Natural killer cell (primary cell): ENCODE measurements at regions not wholly inside any gene's neighbourhood (a gene's known extent, or its start where the extent isn't known, plus 50 kb on each side); places are given as distances from the start of the nearest gene placed in this dataset.

Experiments
- ATAC-seq, 3 donors: fragments of 150-1000 bp in 2 of 3; fragments of 200-7000 bp in 1 of 3; cut with Tn5 transposase; 1 replicate in 1 of 3; 2 replicates in 2 of 3; pipeline ENCODE4 v1.10.0; 2021; ENCODE audit warnings: mild to moderate bottlenecking in 2 of 3, moderate library complexity in 2 of 3
- DNase-seq, 2 donors: peaks; one replicate each; pipeline versions ENCODE4 v3.0.0 to v3.0.0-alpha.2; 2013 to 2021; ENCODE audit warnings: mixed read lengths in 1 of 2
- H3K27ac ChIP-seq: one replicate; pipeline ENCODE4 v1.5.1; 2013; ENCODE audit warnings: mild to moderate bottlenecking, low read length
- H3K27me3 ChIP-seq: one replicate; pipeline ENCODE4 v1.6.1; 2013; ENCODE audit warnings: low read length; ENCODE audit not compliant: control insufficient read depth, insufficient read depth
- H3K36me3 ChIP-seq: one replicate; pipeline ENCODE4 v1.6.1; 2013; ENCODE audit warnings: low read length; ENCODE audit not compliant: control insufficient read depth, insufficient read depth
- H3K4me1 ChIP-seq: one replicate; pipeline ENCODE4 v1.6.1; 2013; ENCODE audit warnings: low read length; ENCODE audit not compliant: control insufficient read depth, insufficient read depth
- H3K4me3 ChIP-seq: one replicate; pipeline ENCODE4 v1.5.1; 2013; ENCODE audit warnings: low read length
- H3K9me3 ChIP-seq: one replicate; pipeline ENCODE4 v1.6.1; 2013; ENCODE audit warnings: low read length; ENCODE audit not compliant: control insufficient read depth, insufficient read depth
- H3K27ac Mint-ChIP-seq, 2 donors: one replicate each; pipeline ENCODE4 v1.8.0; 2022; ENCODE audit warnings: mild to moderate bottlenecking in 2 of 2, mixed read lengths in 2 of 2, moderate library complexity in 1 of 2
- H3K27me3 Mint-ChIP-seq, 2 donors: one replicate each; pipeline ENCODE4 v1.8.0; 2022; ENCODE audit warnings: low read depth in 2 of 2, mixed read lengths in 2 of 2
- H3K36me3 Mint-ChIP-seq: one replicate; pipeline ENCODE4 v1.8.0; 2022; ENCODE audit warnings: mixed read lengths
- H3K4me1 Mint-ChIP-seq, 2 donors: one replicate each; pipeline ENCODE4 v1.8.0; 2022; ENCODE audit warnings: mixed read lengths in 2 of 2
- H3K4me3 Mint-ChIP-seq: one replicate; pipeline ENCODE4 v1.8.0; 2022; ENCODE audit warnings: mild to moderate bottlenecking, moderate library complexity, mixed read lengths
- H3K9me3 Mint-ChIP-seq, 2 donors: one replicate each; pipeline ENCODE4 v1.8.0; 2022; ENCODE audit warnings: mixed read lengths in 2 of 2
- WGBS: methylation state at CpG from one replicate; pipeline ENCODE4 v1.1.7; 2013; ENCODE audit warnings: missing lambda C conversion rate; ENCODE audit not compliant: insufficient coverage; 5-methylcytosine and 5-hydroxymethylcytosine counted together
- intact Hi-C: fragments of 100-400 bp; cut with micrococcal nuclease; formaldehyde crosslinking; loops from one replicate; pipeline ENCODE4 v1.14.2; 2022
- TF ChIP-seq, protein P1 (sequence below): fragments of 200-600 bp; IDR thresholded peaks from one replicate; pipeline ENCODE4 v1.8.0; 2022; ENCODE audit warnings: antibody characterized with exemption

DNA sequence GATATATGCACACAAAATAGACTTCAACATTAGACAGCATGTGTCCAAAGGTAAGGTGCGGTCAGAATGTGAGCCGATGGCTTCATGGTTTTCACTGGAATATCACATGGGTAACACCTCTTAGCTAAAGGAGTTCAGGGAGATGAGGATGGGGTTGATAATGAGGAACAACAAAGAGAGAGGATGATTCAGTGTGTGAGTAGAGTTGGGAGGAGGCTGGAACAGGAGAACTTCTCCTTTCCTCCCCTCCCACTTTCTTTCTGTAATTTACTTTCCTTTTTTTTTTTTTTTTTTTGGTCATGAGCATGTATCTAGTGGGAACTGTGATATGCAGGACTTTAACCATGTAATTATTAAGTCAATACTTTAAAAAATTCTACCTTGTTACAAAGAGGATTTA, 99.4 kb downstream of the FASLG start:
- Mint-ChIP-seq H3K36me3 (no peaks in the 10 kb centered on the region), H3K4me1 (no peaks in the 10 kb centered on the region), H3K9me3 (no peaks in the 10 kb centered on the region), H3K4me3 (no peak overlapping the region), H3K27ac (no peak overlapping the region), H3K27me3 (peaks cover 6 to 22% of the 10 kb centered on the region in 2 donors)
- Histone ChIP-seq H3K9me3 (no peaks in the 10 kb centered on the region), H3K4me1 (no peaks in the 10 kb centered on the region), H3K27me3 (no peaks in the 10 kb centered on the region), H3K36me3 (no peaks in the 10 kb centered on the region), H3K4me3 (no peak overlapping the region), H3K27ac (no peak overlapping the region)
- no peak for DNase-seq
- ATAC-seq = no peak
- TF ChIP-seq, protein P1, sequence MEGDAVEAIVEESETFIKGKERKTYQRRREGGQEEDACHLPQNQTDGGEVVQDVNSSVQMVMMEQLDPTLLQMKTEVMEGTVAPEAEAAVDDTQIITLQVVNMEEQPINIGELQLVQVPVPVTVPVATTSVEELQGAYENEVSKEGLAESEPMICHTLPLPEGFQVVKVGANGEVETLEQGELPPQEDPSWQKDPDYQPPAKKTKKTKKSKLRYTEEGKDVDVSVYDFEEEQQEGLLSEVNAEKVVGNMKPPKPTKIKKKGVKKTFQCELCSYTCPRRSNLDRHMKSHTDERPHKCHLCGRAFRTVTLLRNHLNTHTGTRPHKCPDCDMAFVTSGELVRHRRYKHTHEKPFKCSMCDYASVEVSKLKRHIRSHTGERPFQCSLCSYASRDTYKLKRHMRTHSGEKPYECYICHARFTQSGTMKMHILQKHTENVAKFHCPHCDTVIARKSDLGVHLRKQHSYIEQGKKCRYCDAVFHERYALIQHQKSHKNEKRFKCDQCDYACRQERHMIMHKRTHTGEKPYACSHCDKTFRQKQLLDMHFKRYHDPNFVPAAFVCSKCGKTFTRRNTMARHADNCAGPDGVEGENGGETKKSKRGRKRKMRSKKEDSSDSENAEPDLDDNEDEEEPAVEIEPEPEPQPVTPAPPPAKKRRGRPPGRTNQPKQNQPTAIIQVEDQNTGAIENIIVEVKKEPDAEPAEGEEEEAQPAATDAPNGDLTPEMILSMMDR = no peak
- WGBS = 86% methylated on average over 2 of the region's 2 CpGs
- intact Hi-C loops = no loop called here

- H3K36me3 ChIP-seq = no peaks in the 10 kb centered on the region
- no peak overlapping the region for H3K27ac ChIP-seq
- DNase-seq (no peak), ATAC-seq (no peak)
- no peaks in the 10 kb centered on the region for H3K36me3 Mint-ChIP-seq
- H3K4me3 ChIP-seq = no peak overlapping the region
- intact Hi-C loops = no loop called here
- no peaks in the 10 kb centered on the region for H3K27me3 ChIP-seq
- 92% methylated on average over 3 of the region's 3 CpGs for WGBS
- H3K9me3 ChIP-seq = no peaks in the 10 kb centered on the region
- H3K9me3 Mint-ChIP-seq = no peaks in the 10 kb centered on the region
- peaks cover 6 to 20% of the 10 kb centered on the region in 2 donors for H3K27me3 Mint-ChIP-seq
- TF ChIP-seq, protein P1 = no peak
- no peak overlapping the region for H3K4me3 Mint-ChIP-seq
- H3K27ac Mint-ChIP-seq = no peak overlapping the region
- H3K4me1 ChIP-seq = no peaks in the 10 kb centered on the region
- H3K4me1 Mint-ChIP-seq = no peaks in the 10 kb centered on the region
Measured at GRCh38 chr1:172760121-172760520, 101.2 kb downstream of the FASLG start.

DNA sequence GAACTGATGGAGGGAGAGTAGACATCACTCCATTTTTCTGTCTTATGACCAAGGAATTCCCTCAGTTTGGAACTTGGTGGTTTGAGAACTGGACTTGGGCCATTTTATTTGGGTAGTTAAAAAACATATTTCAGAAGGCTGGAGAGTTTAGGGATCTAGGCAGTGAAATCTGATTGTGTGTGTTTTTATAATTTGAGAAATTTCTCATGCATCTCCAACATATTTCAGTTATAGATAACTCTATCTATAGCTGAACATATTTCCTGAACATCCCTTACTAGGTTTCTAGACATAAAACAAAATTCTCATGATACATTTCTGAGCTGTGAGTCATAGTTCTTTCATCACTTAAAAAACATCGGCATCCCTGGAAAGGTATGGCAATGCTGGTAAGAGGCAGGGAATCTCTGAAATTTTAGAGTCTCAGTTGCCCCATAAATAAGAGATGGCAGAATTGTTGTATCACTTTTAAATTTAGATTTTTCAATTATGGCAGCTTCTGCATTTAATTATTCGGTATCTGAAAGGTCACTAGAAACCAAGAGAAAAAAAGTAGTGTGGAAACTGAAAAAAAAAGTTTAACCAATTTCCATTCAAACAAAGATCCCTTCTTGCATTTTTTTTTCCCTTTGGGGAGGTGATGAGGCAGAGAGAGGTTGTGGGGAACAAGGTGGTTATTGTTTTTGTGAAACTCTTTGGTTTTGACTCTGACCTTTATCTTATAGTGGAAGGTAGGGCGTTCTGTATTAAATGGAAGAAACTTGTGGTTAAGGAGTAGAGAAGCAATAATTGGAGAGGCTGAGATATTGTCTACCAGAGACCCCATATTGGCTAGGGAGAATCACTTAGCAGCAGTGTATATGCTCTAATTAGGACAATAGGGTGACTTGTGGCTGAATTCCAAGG, 102.9 kb downstream of the FASLG start:
- peaks cover 2 to 14% of the 10 kb centered on the region in 2 donors for H3K27me3 Mint-ChIP-seq
- H3K4me3 Mint-ChIP-seq = no peak overlapping the region
- no peaks in the 10 kb centered on the region for H3K9me3 Mint-ChIP-seq
- Histone ChIP-seq H3K4me1 (no peaks in the 10 kb centered on the region), H3K4me3 (no peak overlapping the region), H3K36me3 (no peaks in the 10 kb centered on the region), H3K27me3 (no peaks in the 10 kb centered on the region), H3K27ac (no peak overlapping the region), H3K9me3 (no peaks in the 10 kb centered on the region)
- H3K4me1 Mint-ChIP-seq = no peaks in the 10 kb centered on the region
- 66% methylated on average over 2 of the region's 3 CpGs for WGBS
- DNase-seq (no peak), ATAC-seq (no peak)
- no peak overlapping the region for H3K27ac Mint-ChIP-seq
- intact Hi-C loops = no loop called here
- TF ChIP-seq, protein P1 = no peak
- H3K36me3 Mint-ChIP-seq = no peaks in the 10 kb centered on the region

DNA sequence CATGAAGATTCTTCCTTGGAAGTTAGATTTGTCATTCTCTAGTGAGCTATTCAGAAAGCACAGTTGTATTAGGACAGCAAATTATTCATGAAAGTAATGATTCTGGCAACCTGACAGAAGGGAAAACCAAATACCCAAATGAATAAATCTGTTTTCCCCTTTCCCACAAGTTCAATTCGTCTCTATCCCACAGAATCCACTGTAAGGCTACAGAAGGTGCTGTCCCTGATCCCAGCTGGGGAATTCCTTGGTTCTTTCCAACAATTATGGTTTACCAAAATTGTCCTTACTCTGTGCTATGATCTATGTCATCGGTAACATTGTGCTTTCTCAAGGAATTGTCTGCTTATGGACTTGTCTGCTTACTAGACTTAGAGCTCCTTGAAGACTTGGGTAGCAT, 104.2 kb downstream of the FASLG start:
- Histone ChIP-seq H3K9me3 (no peaks in the 10 kb centered on the region), H3K4me3 (no peak overlapping the region), H3K36me3 (no peaks in the 10 kb centered on the region), H3K4me1 (no peaks in the 10 kb centered on the region), H3K27ac (no peak overlapping the region), H3K27me3 (no peaks in the 10 kb centered on the region)
- 72% methylated on average over 2 of the region's 2 CpGs for WGBS
- DNase-seq (no peak), ATAC-seq (no peak)
- no peaks in the 10 kb centered on the region for H3K36me3 Mint-ChIP-seq
- H3K9me3 Mint-ChIP-seq = no peaks in the 10 kb centered on the region
- H3K4me1 Mint-ChIP-seq = no peaks in the 10 kb centered on the region
- no peak overlapping the region for H3K4me3 Mint-ChIP-seq
- intact Hi-C loops = no loop called here
- H3K27ac Mint-ChIP-seq = no peak overlapping the region
- TF ChIP-seq, protein P1 = no peak
- peaks cover 2% of the 10 kb centered on the region in 2 donors for H3K27me3 Mint-ChIP-seq
